Liver (tissue), 8 donors: ENCODE measurements at regions not wholly inside any gene's neighbourhood (a gene's known extent, or its start where the extent isn't known, plus 50 kb on each side); places are given as distances from the start of the nearest gene placed in this dataset.

Experiments
- DNase-seq: peaks from one replicate; pipeline ENCODE4 v3.0.0-alpha.2; 2017; ENCODE audit warnings: low spot score
- H3K27ac ChIP-seq, 2 donors: one replicate each; pipeline ENCODE4 v1.7.0; 2013; ENCODE audit warnings: inconsistent platforms in 2 of 2, low read length in 2 of 2, control low read depth in 1 of 2, low read depth in 1 of 2, mild to moderate bottlenecking in 1 of 2
- H3K27me3 ChIP-seq, 4 donors: one replicate each; pipeline versions ENCODE4 v1.6.1 to v1.7.0; 2013; ENCODE audit warnings: low read length in 3 of 4, inconsistent platforms in 1 of 4, mild to moderate bottlenecking in 1 of 4, moderate library complexity in 1 of 4; ENCODE audit not compliant: control insufficient read depth in 4 of 4, insufficient read depth in 4 of 4
- H3K36me3 ChIP-seq, 4 donors: one replicate each; pipeline versions ENCODE4 v1.6.1 to v1.7.0; 2013; ENCODE audit warnings: low read length in 3 of 4, mild to moderate bottlenecking in 3 of 4, low read depth in 1 of 4, moderate library complexity in 1 of 4; ENCODE audit not compliant: control insufficient read depth in 4 of 4, insufficient read depth in 3 of 4
- H3K4me1 ChIP-seq, 4 donors: one replicate each; pipeline versions ENCODE4 v1.6.1 to v1.7.0; 2013; ENCODE audit warnings: low read length in 3 of 4, mild to moderate bottlenecking in 3 of 4, moderate library complexity in 1 of 4; ENCODE audit not compliant: control insufficient read depth in 4 of 4, insufficient read depth in 4 of 4
- H3K4me3 ChIP-seq, 3 donors: one replicate each; pipeline versions ENCODE4 v1.6.1 to v1.7.0; 2013; ENCODE audit warnings: low read length in 3 of 3, control low read depth in 1 of 3, low read depth in 1 of 3, mild to moderate bottlenecking in 1 of 3
- H3K9ac ChIP-seq, 2 donors: one replicate each; pipeline ENCODE4 v1.7.0; 2013; ENCODE audit warnings: low read length in 2 of 2, mild to moderate bottlenecking in 2 of 2, moderate library complexity in 2 of 2, control low read depth in 1 of 2, low read depth in 1 of 2
- H3K9me3 ChIP-seq, 4 donors: one replicate each; pipeline versions ENCODE4 v1.6.1 to v1.7.0; 2013; ENCODE audit warnings: low read length in 3 of 4; ENCODE audit not compliant: control insufficient read depth in 4 of 4
- ATF3 ChIP-seq: IDR thresholded peaks from 2 replicates; pipeline ENCODE4 v1.6.1; 2016; ENCODE audit warnings: antibody characterized with exemption
- CTCF ChIP-seq: fragments of 150-350 bp; IDR thresholded peaks from 2 replicates; pipeline ENCODE4 v1.5.1; 2017; ENCODE audit warnings: improper control_type of control experiment, low read depth, low read length; ENCODE audit not compliant: missing input control
- EGR1 ChIP-seq, 2 donors: IDR thresholded peaks; 2 replicates each; pipeline ENCODE4 v1.6.1; 2016 to 2018; ENCODE audit warnings: antibody characterized with exemption in 2 of 2, low read depth in 2 of 2
- FOXA1 ChIP-seq: IDR thresholded peaks from 2 replicates; pipeline ENCODE4 v1.6.1; 2016; ENCODE audit warnings: antibody characterized with exemption
- FOXA2 ChIP-seq: IDR thresholded peaks from 2 replicates; pipeline ENCODE4 v1.6.1; 2016; ENCODE audit warnings: antibody characterized with exemption
- GABPA ChIP-seq, 2 donors: IDR thresholded peaks in 1 of 2; conservative IDR thresholded peaks in 1 of 2; 2 replicates each; pipeline ENCODE4 v1.6.1; 2016; ENCODE audit warnings: antibody characterized with exemption in 2 of 2, mild to moderate bottlenecking in 1 of 2, moderate library complexity in 1 of 2
- HNF4A ChIP-seq, 2 donors: conservative IDR thresholded peaks; 2 replicates each; pipeline ENCODE4 v1.6.1; 2016; ENCODE audit warnings: antibody characterized with exemption in 2 of 2, mild to moderate bottlenecking in 2 of 2
- HNF4G ChIP-seq: IDR thresholded peaks from 2 replicates; pipeline ENCODE4 v1.6.1; 2016; ENCODE audit warnings: antibody characterized with exemption
- JUND ChIP-seq, 2 donors: IDR thresholded peaks; 2 replicates each; pipeline ENCODE4 v1.6.1; 2016; ENCODE audit warnings: antibody characterized with exemption in 2 of 2
- MAX ChIP-seq: IDR thresholded peaks from 2 replicates; pipeline ENCODE4 v1.6.1; 2016; ENCODE audit warnings: antibody characterized with exemption
- NR2F2 ChIP-seq: IDR thresholded peaks from 2 replicates; pipeline ENCODE4 v1.6.1; 2016; ENCODE audit warnings: antibody characterized with exemption
- RAD21 ChIP-seq, 2 donors: IDR thresholded peaks; 2 replicates each; pipeline ENCODE4 v1.6.1; 2016; ENCODE audit warnings: antibody characterized with exemption in 2 of 2, mild to moderate bottlenecking in 2 of 2
- REST ChIP-seq: IDR thresholded peaks from 2 replicates; pipeline ENCODE4 v1.6.1; 2016; ENCODE audit warnings: antibody characterized with exemption, mild to moderate bottlenecking
- RXRA ChIP-seq, 2 donors: IDR thresholded peaks; 2 replicates each; pipeline ENCODE4 v1.6.1; 2017 to 2018; ENCODE audit warnings: antibody characterized with exemption in 2 of 2, mild to moderate bottlenecking in 1 of 2
- SP1 ChIP-seq: IDR thresholded peaks from 2 replicates; pipeline ENCODE4 v1.6.1; 2018; ENCODE audit warnings: antibody characterized with exemption, mild to moderate bottlenecking
- TAF1 ChIP-seq: conservative IDR thresholded peaks from 2 replicates; pipeline ENCODE4 v1.6.1; 2016; ENCODE audit warnings: antibody characterized with exemption, mild to moderate bottlenecking
- YY1 ChIP-seq: IDR thresholded peaks from 2 replicates; pipeline ENCODE4 v1.6.1; 2016; ENCODE audit warnings: antibody characterized with exemption, mild to moderate bottlenecking
- ZBTB33 ChIP-seq: IDR thresholded peaks from 2 replicates; pipeline ENCODE4 v1.6.1; 2016; ENCODE audit warnings: antibody characterized with exemption
- WGBS: extraction: QIAGEN DNeasy Blood & Tissue Kit; methylation state at CpG from one replicate; pipeline ENCODE4 v1.1.7; 2013; 5-methylcytosine and 5-hydroxymethylcytosine counted together
- donor health status: healthy.
- donor health status: healthy.
- donor health status: healthy.
- donor health status: healthy.
- donor health status: healthy.

GRCh38 chr4:19425146-19425545, 826.6 kb upstream of the SLIT2 start:
- no peak overlapping the region for H3K4me3 ChIP-seq
- TF ChIP-seq ATF3 (no peak), REST (no peak), JUND (IDR thresholded peaks at IDR 0.05) (no peak), RXRA (IDR thresholded peaks at IDR 0.05) (no peak), GABPA (IDR thresholded peaks at IDR 0.05 in 1 of 2, conservative IDR thresholded peaks at IDR 0.05 in 1 of 2) (no peak), EGR1 (IDR thresholded peaks at IDR 0.05; ENCODE audit: low read depth in 2 of 2) (no peak), CTCF (no peak), ZBTB33 (no peak), MAX (no peak), FOXA1 (no peak), HNF4G (no peak), HNF4A (conservative IDR thresholded peaks at IDR 0.05) (no peak), TAF1 (no peak), SP1 (no peak), YY1 (no peak), FOXA2 (no peak), RAD21 (IDR thresholded peaks at IDR 0.05) (no peak), NR2F2 (no peak)
- DNase-seq: no peak
- H3K9ac ChIP-seq: no peak overlapping the region
- H3K9me3 ChIP-seq: peaks cover 0 to 2% (median 0%) of the 10 kb centered on the region in 4 donors
- H3K36me3 ChIP-seq: no peaks in the 10 kb centered on the region
- no peaks in the 10 kb centered on the region for H3K27me3 ChIP-seq
- H3K27ac ChIP-seq: no peak overlapping the region
- H3K4me1 ChIP-seq: no peaks in the 10 kb centered on the region

- Histone ChIP-seq H3K27ac (no peak overlapping the region), H3K9me3 (no peaks in the 10 kb centered on the region), H3K27me3 (no peaks in the 10 kb centered on the region), H3K4me3 (no peak overlapping the region), H3K36me3 (no peaks in the 10 kb centered on the region), H3K4me1 (no peaks in the 10 kb centered on the region), H3K9ac (no peak overlapping the region)
- TF ChIP-seq NR2F2: no peak
- no peak for TF ChIP-seq ATF3
- no peak for TF ChIP-seq TAF1
- TF ChIP-seq RXRA (IDR thresholded peaks at IDR 0.05): no peak
- no peak for TF ChIP-seq FOXA2
- TF ChIP-seq MAX: no peak
- TF ChIP-seq HNF4G: no peak
- no peak for TF ChIP-seq FOXA1
- no peak for TF ChIP-seq CTCF
- no peak for TF ChIP-seq EGR1 (IDR thresholded peaks at IDR 0.05; ENCODE audit: low read depth in 2 of 2)
- no peak for TF ChIP-seq ZBTB33
- no peak for TF ChIP-seq YY1
- 23% methylated on average over 2 of the region's 2 CpGs for WGBS
- DNase-seq: no peak
These were observed 834.4 kb upstream of the SLIT2 start for GRCh38 chr4:19417256-19417655.
